ENCODE measurements at regions not wholly inside any gene's neighbourhood (a gene's known extent, or its start where the extent isn't known, plus 50 kb on each side); places are given as distances from the start of the nearest gene placed in this dataset.

GRCh38 chr12:5230156-5230555 lies 186.5 kb downstream of the KCNA5 start:
- no peak for TF ChIP-seq CTCF (conservative IDR thresholded peaks at IDR 0.05; ENCODE audit: low read depth, low read length)
- no peak overlapping the region for H3K4me3 ChIP-seq (ENCODE audit: low read depth, low read length)
- DNase-seq (ENCODE audit: low read depth): no peak

- no peak for DNase-seq (ENCODE audit: low read depth)
- TF ChIP-seq CTCF (conservative IDR thresholded peaks at IDR 0.05; ENCODE audit: low read depth, low read length): no peak
- H3K4me3 ChIP-seq (ENCODE audit: low read depth, low read length): no peak overlapping the region
Observed at GRCh38 chr12:5230861-5231260, 187.2 kb downstream of the KCNA5 start.

GRCh38 chr12:5232291-5232690 lies 188.6 kb downstream of the KCNA5 start:
- no peak for TF ChIP-seq CTCF (conservative IDR thresholded peaks at IDR 0.05; ENCODE audit: low read depth, low read length)
- no peak overlapping the region for H3K4me3 ChIP-seq (ENCODE audit: low read depth, low read length)
- no peak for DNase-seq (ENCODE audit: low read depth)

- DNase-seq (ENCODE audit: low read depth): no peak
- no peak for TF ChIP-seq CTCF (conservative IDR thresholded peaks at IDR 0.05; ENCODE audit: low read depth, low read length)
- no peak overlapping the region for H3K4me3 ChIP-seq (ENCODE audit: low read depth, low read length)
Observed at GRCh38 chr12:5232826-5233500, 189.3 kb downstream of the KCNA5 start.

GRCh38 chr12:5236022-5236640 lies 192.5 kb downstream of the KCNA5 start:
- no peak for TF ChIP-seq CTCF (conservative IDR thresholded peaks at IDR 0.05; ENCODE audit: low read depth, low read length)
- no peak overlapping the region for H3K4me3 ChIP-seq (ENCODE audit: low read depth, low read length)
- no peak for DNase-seq (ENCODE audit: low read depth)

GRCh38 chr12:5242440-5242839 lies 189.5 kb upstream of the NTF3 start:
- no peak for TF ChIP-seq CTCF (conservative IDR thresholded peaks at IDR 0.05; ENCODE audit: low read depth, low read length)
- no peak for DNase-seq (ENCODE audit: low read depth)
- H3K4me3 ChIP-seq (ENCODE audit: low read depth, low read length): no peak overlapping the region

GRCh38 chr12:5243014-5243413 lies 188.9 kb upstream of the NTF3 start:
- no peak for TF ChIP-seq CTCF (conservative IDR thresholded peaks at IDR 0.05; ENCODE audit: low read depth, low read length)
- no peak overlapping the region for H3K4me3 ChIP-seq (ENCODE audit: low read depth, low read length)
- no peak for DNase-seq (ENCODE audit: low read depth)
